Esophagus muscularis mucosa (tissue), 4 donors: ENCODE measurements at regions not wholly inside any gene's neighbourhood (a gene's known extent, or its start where the extent isn't known, plus 50 kb on each side); places are given as distances from the start of the nearest gene placed in this dataset.

Source experiments
- EP300 ChIP-seq: sonication (generic); formaldehyde crosslinking; IDR thresholded peaks from one replicate; pipeline ENCODE4 v1.6.1; 2017; ENCODE audit warnings: antibody characterized with exemption
- POLR2A ChIP-seq: fragments of 450-650 bp; IDR thresholded peaks from one replicate; pipeline ENCODE4 v1.6.1; 2017; ENCODE audit warnings: antibody characterized with exemption, moderate library complexity, mild to moderate bottlenecking, low read depth
- POLR2AphosphoS5 ChIP-seq, 2 donors: sonication (generic); formaldehyde crosslinking; IDR thresholded peaks; one replicate each; pipeline ENCODE4 v1.6.1; 2017; ENCODE audit warnings: antibody characterized with exemption in 2 of 2
- TF ChIP-seq, protein P1 (sequence below), 3 experiments: fragments of 200-600 bp in 2 of 3; fragments of 450-650 bp in 1 of 3; sonication (generic) in 2 of 3; IDR thresholded peaks; one replicate each; pipeline ENCODE4 v1.5.1; 2017 to 2019; ENCODE audit warnings: antibody characterized with exemption in 3 of 3, mild to moderate bottlenecking in 2 of 3, moderate library complexity in 1 of 3

DNA sequence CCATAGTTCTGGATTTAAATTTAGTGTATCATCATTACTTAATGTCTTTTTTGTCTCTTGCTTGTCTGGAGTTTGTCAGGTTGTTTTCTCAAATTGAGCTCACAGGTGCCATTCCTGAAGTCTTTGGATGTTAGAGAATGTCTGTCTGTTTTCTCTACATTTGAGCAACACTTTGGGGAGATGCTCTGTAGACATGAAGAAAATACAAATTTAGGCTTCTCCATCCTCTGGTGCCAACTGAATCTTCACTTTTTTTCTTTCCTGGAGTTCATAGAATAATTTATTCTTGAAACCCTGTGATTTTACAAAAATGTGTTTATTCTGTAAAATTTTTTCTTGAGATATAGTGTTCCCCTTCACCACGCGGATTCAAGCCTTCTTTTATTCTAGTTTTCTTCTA, 256.4 kb upstream of the HDAC4 start:
- TF ChIP-seq, protein P1, sequence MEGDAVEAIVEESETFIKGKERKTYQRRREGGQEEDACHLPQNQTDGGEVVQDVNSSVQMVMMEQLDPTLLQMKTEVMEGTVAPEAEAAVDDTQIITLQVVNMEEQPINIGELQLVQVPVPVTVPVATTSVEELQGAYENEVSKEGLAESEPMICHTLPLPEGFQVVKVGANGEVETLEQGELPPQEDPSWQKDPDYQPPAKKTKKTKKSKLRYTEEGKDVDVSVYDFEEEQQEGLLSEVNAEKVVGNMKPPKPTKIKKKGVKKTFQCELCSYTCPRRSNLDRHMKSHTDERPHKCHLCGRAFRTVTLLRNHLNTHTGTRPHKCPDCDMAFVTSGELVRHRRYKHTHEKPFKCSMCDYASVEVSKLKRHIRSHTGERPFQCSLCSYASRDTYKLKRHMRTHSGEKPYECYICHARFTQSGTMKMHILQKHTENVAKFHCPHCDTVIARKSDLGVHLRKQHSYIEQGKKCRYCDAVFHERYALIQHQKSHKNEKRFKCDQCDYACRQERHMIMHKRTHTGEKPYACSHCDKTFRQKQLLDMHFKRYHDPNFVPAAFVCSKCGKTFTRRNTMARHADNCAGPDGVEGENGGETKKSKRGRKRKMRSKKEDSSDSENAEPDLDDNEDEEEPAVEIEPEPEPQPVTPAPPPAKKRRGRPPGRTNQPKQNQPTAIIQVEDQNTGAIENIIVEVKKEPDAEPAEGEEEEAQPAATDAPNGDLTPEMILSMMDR (IDR thresholded peaks at IDR 0.05), result no peak
- TF ChIP-seq POLR2A, result no peak
- no peak for TF ChIP-seq POLR2AphosphoS5 (IDR thresholded peaks at IDR 0.05)
- TF ChIP-seq EP300, result no peak
